GM12865 (cell line): ENCODE measurements at regions not wholly inside any gene's neighbourhood (a gene's known extent, or its start where the extent isn't known, plus 50 kb on each side); places are given as distances from the start of the nearest gene placed in this dataset.

Experiments used
- DNase-seq: peaks from one replicate; pipeline ENCODE4 v3.0.0; 2010; ENCODE audit warnings: low read depth
- H3K4me3 ChIP-seq: 2 replicates; pipeline ENCODE4 v1.5.1; 2011; ENCODE audit warnings: mild to moderate bottlenecking, low read depth, low read length, control low read depth
- TF ChIP-seq, protein P1 (sequence below): IDR thresholded peaks from 2 replicates; pipeline ENCODE4 v1.5.1; 2011; ENCODE audit warnings: low read length, control low read depth, low read depth, inconsistent platforms; ENCODE audit not compliant: insufficient read depth; ENCODE audit errors: missing control alignments

DNA sequence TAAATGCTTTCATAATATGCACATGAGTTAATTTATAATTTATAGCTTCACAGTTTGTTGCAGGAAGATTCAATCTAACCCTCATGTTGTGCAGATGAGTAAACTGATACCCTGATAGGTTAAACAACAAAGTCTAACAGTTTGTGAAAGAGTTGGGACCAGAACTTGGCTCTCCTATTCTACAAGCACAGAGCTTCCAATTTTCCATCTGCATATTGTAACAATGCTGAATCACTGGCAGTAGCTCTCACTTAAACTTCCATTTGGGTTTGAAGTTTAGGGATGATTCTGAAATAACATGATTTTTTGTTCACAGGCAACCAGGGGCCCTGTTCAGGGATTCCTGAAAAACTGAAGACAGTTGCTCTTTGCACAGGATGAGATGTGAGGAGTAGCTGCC is 179.3 kb downstream of the XPNPEP1 start:
- no peak for DNase-seq
- no peak overlapping the region for H3K4me3 ChIP-seq
- TF ChIP-seq, protein P1, sequence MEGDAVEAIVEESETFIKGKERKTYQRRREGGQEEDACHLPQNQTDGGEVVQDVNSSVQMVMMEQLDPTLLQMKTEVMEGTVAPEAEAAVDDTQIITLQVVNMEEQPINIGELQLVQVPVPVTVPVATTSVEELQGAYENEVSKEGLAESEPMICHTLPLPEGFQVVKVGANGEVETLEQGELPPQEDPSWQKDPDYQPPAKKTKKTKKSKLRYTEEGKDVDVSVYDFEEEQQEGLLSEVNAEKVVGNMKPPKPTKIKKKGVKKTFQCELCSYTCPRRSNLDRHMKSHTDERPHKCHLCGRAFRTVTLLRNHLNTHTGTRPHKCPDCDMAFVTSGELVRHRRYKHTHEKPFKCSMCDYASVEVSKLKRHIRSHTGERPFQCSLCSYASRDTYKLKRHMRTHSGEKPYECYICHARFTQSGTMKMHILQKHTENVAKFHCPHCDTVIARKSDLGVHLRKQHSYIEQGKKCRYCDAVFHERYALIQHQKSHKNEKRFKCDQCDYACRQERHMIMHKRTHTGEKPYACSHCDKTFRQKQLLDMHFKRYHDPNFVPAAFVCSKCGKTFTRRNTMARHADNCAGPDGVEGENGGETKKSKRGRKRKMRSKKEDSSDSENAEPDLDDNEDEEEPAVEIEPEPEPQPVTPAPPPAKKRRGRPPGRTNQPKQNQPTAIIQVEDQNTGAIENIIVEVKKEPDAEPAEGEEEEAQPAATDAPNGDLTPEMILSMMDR: no peak

DNA sequence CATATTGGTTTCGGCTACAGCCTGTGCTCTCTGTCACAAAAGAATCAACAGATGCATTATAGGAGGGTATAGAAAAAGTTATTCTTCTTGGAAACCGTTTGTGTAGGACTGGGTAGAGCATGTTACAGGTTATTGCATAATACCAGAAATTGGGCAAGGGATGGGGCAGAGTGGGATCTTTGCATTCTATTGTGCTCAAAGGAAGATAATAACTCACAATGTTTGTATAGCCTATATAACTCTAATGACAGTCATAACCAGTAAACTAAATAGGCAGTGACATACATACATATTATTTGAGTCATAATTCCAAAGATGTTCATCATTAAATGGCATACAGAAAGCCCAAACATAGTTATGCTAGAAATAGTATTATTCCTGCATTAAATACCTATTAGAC is 179.7 kb downstream of the XPNPEP1 start:
- no peak overlapping the region for H3K4me3 ChIP-seq
- DNase-seq: no peak
- TF ChIP-seq, protein P1: no peak

DNA sequence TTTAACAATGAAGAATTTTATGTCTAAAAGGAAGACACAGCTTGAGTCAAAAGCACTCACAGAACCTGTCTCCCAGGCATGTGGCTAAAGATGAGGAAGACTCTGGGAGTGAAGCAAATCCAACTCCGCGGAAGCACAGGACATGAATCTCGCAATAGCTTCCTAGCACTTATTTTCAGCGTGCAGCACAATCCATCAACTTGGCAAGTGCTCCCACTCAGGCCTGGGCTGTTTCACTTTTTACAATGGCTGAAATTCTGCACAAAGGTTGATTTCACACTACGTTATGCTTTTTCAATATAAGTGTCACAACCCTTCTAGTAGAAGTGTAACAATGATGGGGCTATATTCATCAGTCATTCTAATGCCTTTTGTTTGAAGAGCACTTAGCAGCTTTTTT is 180.2 kb downstream of the XPNPEP1 start:
- no peak for DNase-seq
- TF ChIP-seq, protein P1: no peak
- no peak overlapping the region for H3K4me3 ChIP-seq

DNA sequence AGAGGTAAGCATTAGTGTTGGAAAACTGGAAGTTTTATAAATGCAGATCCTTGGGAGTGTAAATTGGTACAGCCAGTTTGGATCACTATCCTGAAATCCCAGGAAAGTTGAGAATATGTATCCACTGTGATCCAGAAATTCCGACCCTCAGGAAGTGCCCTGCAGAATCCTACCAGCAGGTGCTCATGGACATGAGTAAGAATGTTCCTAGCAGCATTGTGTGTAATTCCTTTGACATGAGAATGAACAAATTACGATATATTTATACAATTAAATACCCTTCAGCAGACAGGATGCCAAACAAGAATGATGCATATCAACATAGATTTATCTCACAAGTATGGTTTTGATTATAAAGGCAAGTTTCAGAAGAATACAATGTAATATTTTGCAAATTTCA is 181.6 kb downstream of the XPNPEP1 start:
- TF ChIP-seq, protein P1: no peak
- no peak for DNase-seq
- no peak overlapping the region for H3K4me3 ChIP-seq

DNA sequence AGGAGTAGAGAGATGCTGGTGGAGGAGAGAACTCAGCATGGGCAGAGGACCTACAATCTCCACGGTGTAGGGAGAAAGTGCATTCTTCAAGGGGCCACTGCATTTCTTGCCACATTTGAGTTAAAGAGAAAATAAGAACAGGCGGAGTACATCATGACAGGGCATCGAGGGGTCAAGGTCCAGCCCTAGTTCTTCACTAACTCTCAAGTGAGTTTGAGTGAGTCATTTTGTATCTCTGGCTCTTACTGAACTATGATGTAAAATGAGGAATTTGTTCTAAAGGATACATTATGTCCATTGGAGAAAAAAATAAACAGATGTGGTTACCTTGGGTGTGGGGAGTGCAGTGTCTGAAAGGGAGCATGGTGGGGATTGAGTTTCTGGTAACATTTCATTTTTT is 182.9 kb downstream of the XPNPEP1 start:
- DNase-seq: no peak
- TF ChIP-seq, protein P1: no peak
- H3K4me3 ChIP-seq: no peak overlapping the region

DNA sequence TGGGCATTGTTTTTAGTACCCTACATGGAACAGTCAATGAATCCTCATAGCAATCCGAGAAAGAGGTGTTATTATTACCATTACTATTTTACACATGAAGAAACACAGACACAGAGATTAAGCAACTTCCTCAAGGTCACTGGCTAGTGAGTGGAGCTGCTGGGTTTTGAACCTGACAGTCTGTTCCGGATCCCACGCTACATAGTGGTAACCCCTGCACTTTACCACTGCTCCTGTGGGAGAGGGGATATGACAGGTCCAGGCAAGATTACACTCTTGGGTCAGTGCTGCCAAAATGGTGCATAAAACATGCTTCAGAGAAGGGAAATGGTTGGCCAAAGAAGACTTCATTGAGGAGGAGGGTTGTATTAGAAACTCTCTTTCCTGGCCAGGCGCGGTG is 185.7 kb downstream of the XPNPEP1 start:
- no peak for DNase-seq
- TF ChIP-seq, protein P1: no peak

DNA sequence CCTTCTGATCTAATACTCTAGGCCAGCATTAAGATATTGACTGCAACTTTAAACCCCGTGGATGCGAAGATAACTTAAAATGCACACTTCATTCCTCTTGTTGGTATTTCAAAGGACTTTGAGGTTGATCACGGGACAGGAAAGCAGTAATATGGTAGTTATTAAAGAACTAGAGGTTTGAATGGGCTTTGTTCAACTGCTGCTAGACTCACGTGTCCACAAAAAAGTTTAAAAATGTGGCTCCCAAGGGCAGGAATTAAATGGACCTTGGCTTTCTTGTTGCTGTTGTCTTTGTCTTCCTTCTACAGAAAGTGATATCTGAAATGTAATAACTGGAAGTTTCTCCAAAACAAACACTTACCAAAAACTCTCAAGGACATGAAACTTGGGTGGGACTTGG is 186.3 kb downstream of the XPNPEP1 start:
- H3K4me3 ChIP-seq: no peak overlapping the region
- no peak for DNase-seq
- TF ChIP-seq, protein P1: no peak

More for the DNA sequence above, 185.7 kb downstream of the XPNPEP1 start:
- no peak overlapping the region for H3K4me3 ChIP-seq
